HG02571 (cell line): ENCODE measurements at regions not wholly inside any gene's neighbourhood (a gene's known extent, or its start where the extent isn't known, plus 50 kb on each side); places are given as distances from the start of the nearest gene placed in this dataset.

Experiments used
- ATAC-seq: cut with Tn5 transposase; IDR thresholded peaks from one replicate; pipeline ENCODE4 v1.9.1; 2021; ENCODE audit warnings: mild to moderate bottlenecking, moderate library complexity; ENCODE audit not compliant: unreplicated experiment

- ATAC-seq: no peak
These were observed 63.3 kb upstream of the ITPRID2 start for GRCh38 chr2:181828122-181828705.

GRCh38 chr2:181829230-181829629, 62.3 kb upstream of the ITPRID2 start:
- no peak for ATAC-seq

GRCh38 chr2:181832015-181832414, 59.5 kb upstream of the ITPRID2 start:
- ATAC-seq: no peak

GRCh38 chr2:181836583-181836982, 54.9 kb upstream of the ITPRID2 start:
- no peak for ATAC-seq

- no peak for ATAC-seq
These were observed 54.0 kb upstream of the ITPRID2 start for GRCh38 chr2:181837563-181837962.

GRCh38 chr2:181839811-181840210, 51.7 kb upstream of the ITPRID2 start:
- no peak for ATAC-seq

GRCh38 chr2:181841079-181841478, 50.5 kb upstream of the ITPRID2 start:
- ATAC-seq: no peak
